ENCODE measurements at regions not wholly inside any gene's neighbourhood (a gene's known extent, or its start where the extent isn't known, plus 50 kb on each side); places are given as distances from the start of the nearest gene placed in this dataset.

DNA sequence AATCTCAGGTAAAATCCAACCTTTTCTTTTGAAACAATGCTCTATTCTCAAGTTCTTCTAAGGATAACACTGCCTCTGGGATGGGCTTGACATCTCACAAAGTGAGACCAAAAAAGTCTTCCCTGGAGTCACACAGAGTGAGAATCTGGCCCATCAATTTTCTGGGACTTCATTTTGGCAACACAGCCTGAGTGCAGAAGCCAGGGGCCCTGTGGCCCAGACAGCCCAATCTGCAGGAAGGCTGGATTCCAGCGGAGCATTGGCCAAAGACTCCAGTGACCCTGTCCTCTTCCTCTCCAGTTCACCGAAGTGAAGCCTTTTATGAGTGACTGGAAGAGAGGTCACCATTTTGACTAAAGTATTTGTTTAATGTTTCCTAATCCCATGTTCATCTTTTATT, 105.1 kb downstream of the PLK2 start:
- no peaks in the 10 kb centered on the region for H3F3A ChIP-seq (ENCODE audit: low read length, unreplicated experiment)
- no peaks in the 10 kb centered on the region for H3K36me3 ChIP-seq (ENCODE audit: low read depth, low read length)
- ChIA-PET POLR2A (ENCODE audit: unreplicated experiment) (no interaction called here), CTCF (no interaction called here)
- no peak overlapping the region for H3K27ac ChIP-seq (ENCODE audit: low read length)
- no peak overlapping the region for H3K4me3 ChIP-seq (ENCODE audit: low read length)
- H4K20me1 ChIP-seq (ENCODE audit: low read length), result no peaks in the 10 kb centered on the region
- H3K9me3 ChIP-seq (ENCODE audit: low read length), result no peaks in the 10 kb centered on the region
- TF ChIP-seq EZH2 (IDR thresholded peaks at IDR 0.05; ENCODE audit: low read length, unreplicated experiment), result no peak
- TF ChIP-seq CTCF (conservative IDR thresholded peaks at IDR 0.05; ENCODE audit: low read depth, low read length), result no peak
- no peak for TF ChIP-seq EZH2phosphoT487 (IDR thresholded peaks at IDR 0.05; ENCODE audit: borderline replicate concordance, low read length)
- no peak overlapping the region for H2AFZ ChIP-seq (ENCODE audit: low read length)
- DNase-seq (no peak), ATAC-seq (no peak)
- no peaks in the 10 kb centered on the region for H3K79me2 ChIP-seq (ENCODE audit: low read length)
- no peak overlapping the region for H3K9ac ChIP-seq (ENCODE audit: low read length)
- no peaks in the 10 kb centered on the region for H3K27me3 ChIP-seq (ENCODE audit: low read length)
- H3K4me1 ChIP-seq (ENCODE audit: insufficient read depth, low read length), result 0 out of 2 replicates have a peak, but pooled peaks cover 3% of the 10 kb centered on the region
- no peak overlapping the region for H3K4me2 ChIP-seq (ENCODE audit: low read length)
- intact Hi-C loops (cut with micrococcal nuclease), result no loop called here
- BruUV-seq (replicated peaks), result no TSS peak
- no peaks in the 10 kb centered on the region for H3K9me2 ChIP-seq (replicated peaks; ENCODE audit: low read length)

DNA sequence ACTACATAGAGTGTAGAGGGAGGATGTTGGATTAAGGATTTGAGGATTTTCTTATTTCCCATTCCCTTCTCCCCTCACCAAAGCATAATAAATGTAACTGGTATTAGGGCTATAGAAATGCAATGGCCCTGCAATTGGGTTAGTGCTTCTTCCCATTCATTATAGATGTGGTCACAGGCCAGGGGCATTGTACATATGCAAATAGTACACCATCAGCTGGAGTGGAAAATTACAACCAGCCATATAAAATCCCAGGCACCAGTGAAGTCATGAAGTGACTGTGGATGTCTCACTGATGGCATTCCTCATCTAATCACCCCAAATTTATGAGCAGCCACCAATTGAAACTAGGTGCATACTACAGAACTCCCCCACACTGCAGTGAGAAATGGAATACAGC, 105.9 kb downstream of the PLK2 start:
- no peaks in the 10 kb centered on the region for H3K9me2 ChIP-seq (replicated peaks; ENCODE audit: low read length)
- H3F3A ChIP-seq (ENCODE audit: low read length, unreplicated experiment), result no peaks in the 10 kb centered on the region
- no peak overlapping the region for H3K9ac ChIP-seq (ENCODE audit: low read length)
- intact Hi-C loops (cut with micrococcal nuclease), result no loop called here
- H3K79me2 ChIP-seq (ENCODE audit: low read length), result no peaks in the 10 kb centered on the region
- no peaks in the 10 kb centered on the region for H3K9me3 ChIP-seq (ENCODE audit: low read length)
- H3K36me3 ChIP-seq (ENCODE audit: low read depth, low read length), result no peaks in the 10 kb centered on the region
- no peak overlapping the region for H3K4me3 ChIP-seq (ENCODE audit: low read length)
- POLR2A ChIA-PET (ENCODE audit: unreplicated experiment), result no interaction called here
- H4K20me1 ChIP-seq (ENCODE audit: low read length), result no peaks in the 10 kb centered on the region
- DNase-seq, result no peak
- BruUV-seq (replicated peaks), result no TSS peak
- CTCF ChIA-PET, result no interaction called here
- H3K27me3 ChIP-seq (ENCODE audit: low read length), result no peaks in the 10 kb centered on the region
- no peak overlapping the region for H3K27ac ChIP-seq (ENCODE audit: low read length)
- H2AFZ ChIP-seq (ENCODE audit: low read length), result no peak overlapping the region
- H3K4me1 ChIP-seq (ENCODE audit: insufficient read depth, low read length), result 0 out of 2 replicates have a peak, but pooled peaks cover 3% of the 10 kb centered on the region
- ATAC-seq, result no peak
- no peak overlapping the region for H3K4me2 ChIP-seq (ENCODE audit: low read length)
- no peak for TF ChIP-seq EZH2phosphoT487 (IDR thresholded peaks at IDR 0.05; ENCODE audit: borderline replicate concordance, low read length)
- no peak for TF ChIP-seq CTCF (conservative IDR thresholded peaks at IDR 0.05; ENCODE audit: low read depth, low read length)

- no peak overlapping the region for H3K9ac ChIP-seq (ENCODE audit: low read length)
- no peaks in the 10 kb centered on the region for H3K79me2 ChIP-seq (ENCODE audit: low read length)
- H3K27me3 ChIP-seq (ENCODE audit: low read length), result no peaks in the 10 kb centered on the region
- no peaks in the 10 kb centered on the region for H3K36me3 ChIP-seq (ENCODE audit: low read depth, low read length)
- intact Hi-C loops (cut with micrococcal nuclease), result no loop called here
- no peaks in the 10 kb centered on the region for H3K9me3 ChIP-seq (ENCODE audit: low read length)
- H3K4me3 ChIP-seq (ENCODE audit: low read length), result no peak overlapping the region
- CTCF ChIA-PET, result no interaction called here
- ATAC-seq (no peak), DNase-seq (no peak)
- H2AFZ ChIP-seq (ENCODE audit: low read length), result no peak overlapping the region
- H3K4me2 ChIP-seq (ENCODE audit: low read length), result no peak overlapping the region
- no TSS peak for BruUV-seq (replicated peaks)
- H3K27ac ChIP-seq (ENCODE audit: low read length), result no peak overlapping the region
- no peaks in the 10 kb centered on the region for H4K20me1 ChIP-seq (ENCODE audit: low read length)
- POLR2A ChIA-PET (ENCODE audit: unreplicated experiment), result no interaction called here
- H3K4me1 ChIP-seq (ENCODE audit: insufficient read depth, low read length), result 0 out of 2 replicates have a peak, but pooled peaks cover 3% of the 10 kb centered on the region
- no peaks in the 10 kb centered on the region for H3K9me2 ChIP-seq (replicated peaks; ENCODE audit: low read length)
- TF ChIP-seq EZH2phosphoT487 (IDR thresholded peaks at IDR 0.05; ENCODE audit: borderline replicate concordance, low read length) (no peak), EZH2 (IDR thresholded peaks at IDR 0.05; ENCODE audit: low read length, unreplicated experiment) (no peak), CTCF (conservative IDR thresholded peaks at IDR 0.05; ENCODE audit: low read depth, low read length) (no peak)
- H3F3A ChIP-seq (ENCODE audit: low read length, unreplicated experiment), result no peaks in the 10 kb centered on the region
These were observed 108.7 kb downstream of the PLK2 start for GRCh38 chr5:58351190-58351589.

All from PC-3 (cell line).